ENCODE measurements at regions not wholly inside any gene's neighbourhood (a gene's known extent, or its start where the extent isn't known, plus 50 kb on each side); places are given as distances from the start of the nearest gene placed in this dataset.

GRCh38 chr20:60219231-60219630, 261.0 kb downstream of the CDH26 start:
- no peak overlapping the region for H3K4me3 ChIP-seq (ENCODE audit: control insufficient read depth, low read depth, low read length)
- DNase-seq (ENCODE audit: low read depth) = no peak
- no peak for TF ChIP-seq CTCF (conservative IDR thresholded peaks at IDR 0.05; ENCODE audit: control insufficient read depth, insufficient read depth, low read depth, low read length)

- H3K4me3 ChIP-seq (ENCODE audit: control insufficient read depth, low read depth, low read length) = no peak overlapping the region
- DNase-seq (ENCODE audit: low read depth) = peak; percentile 46
- TF ChIP-seq CTCF (conservative IDR thresholded peaks at IDR 0.05; ENCODE audit: control insufficient read depth, insufficient read depth, low read depth, low read length) = no peak
Observed at GRCh38 chr20:60219984-60220562, 261.9 kb downstream of the CDH26 start.

- DNase-seq (ENCODE audit: low read depth) = no peak
- no peak overlapping the region for H3K4me3 ChIP-seq (ENCODE audit: control insufficient read depth, low read depth, low read length)
- TF ChIP-seq CTCF (conservative IDR thresholded peaks at IDR 0.05; ENCODE audit: control insufficient read depth, insufficient read depth, low read depth, low read length) = no peak
Observed at GRCh38 chr20:60220706-60221105, 262.5 kb downstream of the CDH26 start.

GRCh38 chr20:60221593-60221992, 263.4 kb downstream of the CDH26 start:
- H3K4me3 ChIP-seq (ENCODE audit: control insufficient read depth, low read depth, low read length) = no peak overlapping the region
- TF ChIP-seq CTCF (conservative IDR thresholded peaks at IDR 0.05; ENCODE audit: control insufficient read depth, insufficient read depth, low read depth, low read length) = no peak
- DNase-seq (ENCODE audit: low read depth) = no peak

GRCh38 chr20:60222497-60222896, 264.3 kb downstream of the CDH26 start:
- H3K4me3 ChIP-seq (ENCODE audit: control insufficient read depth, low read depth, low read length) = no peak overlapping the region
- no peak for TF ChIP-seq CTCF (conservative IDR thresholded peaks at IDR 0.05; ENCODE audit: control insufficient read depth, insufficient read depth, low read depth, low read length)
- DNase-seq (ENCODE audit: low read depth) = no peak

- no peak for TF ChIP-seq CTCF (conservative IDR thresholded peaks at IDR 0.05; ENCODE audit: control insufficient read depth, insufficient read depth, low read depth, low read length)
- DNase-seq (ENCODE audit: low read depth) = no peak
- H3K4me3 ChIP-seq (ENCODE audit: control insufficient read depth, low read depth, low read length) = no peak overlapping the region
Observed at GRCh38 chr20:60223174-60223573, 265.0 kb downstream of the CDH26 start.

GRCh38 chr20:60224914-60225313, 266.7 kb downstream of the CDH26 start:
- peak; percentile 41 for DNase-seq (ENCODE audit: low read depth)
- H3K4me3 ChIP-seq (ENCODE audit: control insufficient read depth, low read depth, low read length) = no peak overlapping the region
- peak; percentile 71 for TF ChIP-seq CTCF (conservative IDR thresholded peaks at IDR 0.05; ENCODE audit: control insufficient read depth, insufficient read depth, low read depth, low read length)

All from fibroblast of mammary gland (primary cell).